Progenitor cell of endocrine pancreas (in vitro differentiated cells): ENCODE measurements at regions not wholly inside any gene's neighbourhood (a gene's known extent, or its start where the extent isn't known, plus 50 kb on each side); places are given as distances from the start of the nearest gene placed in this dataset.

Source experiments
- DNase-seq: peaks from one replicate; pipeline ENCODE4 v3.0.0; 2021; ENCODE audit warnings: low spot score; ENCODE audit not compliant: unreplicated experiment
- H3K27ac Mint-ChIP-seq: 2 replicates; pipeline ENCODE4 v1.8.0; 2021; ENCODE audit warnings: mild to moderate bottlenecking, moderate library complexity, mixed read lengths
- H3K27me3 Mint-ChIP-seq: 2 replicates; pipeline ENCODE4 v1.8.0; 2021; ENCODE audit warnings: mixed read lengths
- H3K36me3 Mint-ChIP-seq: 2 replicates; pipeline ENCODE4 v1.8.0; 2022; ENCODE audit warnings: mixed read lengths; ENCODE audit not compliant: insufficient read depth
- H3K4me1 Mint-ChIP-seq: 2 replicates; pipeline ENCODE4 v1.8.0; 2021; ENCODE audit warnings: low read depth, mixed read lengths
- H3K4me3 Mint-ChIP-seq: 2 replicates; pipeline ENCODE4 v1.8.0; 2021; ENCODE audit warnings: low read depth, mild to moderate bottlenecking, moderate library complexity, mixed read lengths
- H3K9me3 Mint-ChIP-seq: 2 replicates; pipeline ENCODE4 v1.8.0; 2021; ENCODE audit warnings: low read depth, mixed read lengths
- CTCF ChIP-seq: fragments of 200-600 bp; sonication (generic); IDR thresholded peaks from one replicate; pipeline ENCODE4 v1.5.0; 2021; ENCODE audit warnings: antibody characterized with exemption, mild to moderate bottlenecking; ENCODE audit not compliant: unreplicated experiment

DNA sequence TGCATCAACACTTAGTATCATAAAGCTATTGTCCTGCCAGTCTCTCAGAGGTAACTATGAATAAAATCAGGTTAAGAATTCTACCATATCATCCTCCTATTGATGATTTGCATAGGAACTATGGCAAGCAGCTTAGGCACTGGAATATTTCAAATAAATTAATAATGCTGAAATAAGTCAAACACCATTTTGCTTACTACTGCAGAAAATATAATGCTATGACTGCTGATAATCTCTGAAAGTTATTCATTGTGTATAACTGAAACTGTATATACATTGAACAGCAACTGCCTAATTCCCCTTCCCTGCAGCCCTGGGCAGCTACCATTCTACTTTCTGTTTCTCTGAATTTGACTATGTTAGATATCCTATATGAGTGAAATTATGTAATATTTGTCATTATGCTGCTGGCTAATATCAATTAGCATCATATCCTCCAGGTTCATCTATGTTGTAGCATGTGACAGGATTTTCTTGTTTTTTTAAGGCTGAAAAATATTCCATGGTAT, 318.8 kb upstream of the SGCG start:
- H3K4me3 Mint-ChIP-seq = no peak overlapping the region
- no peaks in the 10 kb centered on the region for H3K4me1 Mint-ChIP-seq
- H3K36me3 Mint-ChIP-seq = no peaks in the 10 kb centered on the region
- TF ChIP-seq CTCF = no peak
- no peak for DNase-seq
- H3K27me3 Mint-ChIP-seq = no peaks in the 10 kb centered on the region
- H3K27ac Mint-ChIP-seq = no peak overlapping the region
- H3K9me3 Mint-ChIP-seq = peaks cover 5% of the 10 kb centered on the region

GRCh38 chr13:22862478-22862877, 318.3 kb upstream of the SGCG start:
- no peak for DNase-seq
- H3K9me3 Mint-ChIP-seq = peaks cover under 1% of the 10 kb centered on the region
- TF ChIP-seq CTCF = no peak
- H3K27me3 Mint-ChIP-seq = no peaks in the 10 kb centered on the region
- H3K4me3 Mint-ChIP-seq = no peak overlapping the region
- H3K27ac Mint-ChIP-seq = no peak overlapping the region
- no peaks in the 10 kb centered on the region for H3K36me3 Mint-ChIP-seq
- H3K4me1 Mint-ChIP-seq = no peaks in the 10 kb centered on the region

GRCh38 chr13:22866221-22866620, 314.6 kb upstream of the SGCG start:
- H3K9me3 Mint-ChIP-seq = no peaks in the 10 kb centered on the region
- no peak for DNase-seq
- H3K36me3 Mint-ChIP-seq = no peaks in the 10 kb centered on the region
- TF ChIP-seq CTCF = no peak
- no peaks in the 10 kb centered on the region for H3K4me1 Mint-ChIP-seq
- H3K4me3 Mint-ChIP-seq = no peak overlapping the region
- no peak overlapping the region for H3K27ac Mint-ChIP-seq
- no peaks in the 10 kb centered on the region for H3K27me3 Mint-ChIP-seq

- Mint-ChIP-seq H3K9me3 (no peaks in the 10 kb centered on the region), H3K4me1 (no peaks in the 10 kb centered on the region), H3K27me3 (no peaks in the 10 kb centered on the region), H3K36me3 (peaks cover 3% of the 10 kb centered on the region), H3K4me3 (no peak overlapping the region), H3K27ac (no peak overlapping the region)
- DNase-seq = no peak
- TF ChIP-seq CTCF = no peak
Observed at GRCh38 chr13:22871231-22871630, 309.5 kb upstream of the SGCG start.

GRCh38 chr13:22874839-22875238, 305.9 kb upstream of the SGCG start:
- H3K27ac Mint-ChIP-seq = no peak overlapping the region
- H3K4me1 Mint-ChIP-seq = no peaks in the 10 kb centered on the region

More at GRCh38 chr13:22874839-22875238, 305.9 kb upstream of the SGCG start:
- Mint-ChIP-seq H3K27me3 (no peaks in the 10 kb centered on the region), H3K4me3 (no peak overlapping the region), H3K36me3 (peaks cover 3% of the 10 kb centered on the region), H3K9me3 (no peaks in the 10 kb centered on the region)
- DNase-seq = no peak
- TF ChIP-seq CTCF = no peak
